ENCODE measurements at regions not wholly inside any gene's neighbourhood (a gene's known extent, or its start where the extent isn't known, plus 50 kb on each side); places are given as distances from the start of the nearest gene placed in this dataset.

GRCh38 chr17:79280866-79281572, 206.4 kb downstream of the ENGASE start:
- no TSS peak for BruUV-seq (replicated peaks)
- WGBS (ENCODE audit: low lambda C conversion rate), result 38% methylated on average over 13 of the region's 13 CpGs
- Histone ChIP-seq H2AFZ (ENCODE audit: low read length) (no peak overlapping the region), H3K4me3 (replicated peaks in 1 of 3; ENCODE audit: insufficient read depth in 1 of 3, low read depth in 2 of 3, low read length in 3 of 3) (no peak overlapping the region), H3K9me3 (ENCODE audit: low read length) (no peaks in the 10 kb centered on the region), H3K9ac (ENCODE audit: insufficient read depth, low read depth, low read length) (no peak overlapping the region), H3K4me1 (ENCODE audit: insufficient read depth, low read length) (peaks cover 10% of the 10 kb centered on the region), H3K27me3 (ENCODE audit: control insufficient read depth in 1 of 2, insufficient read depth in 2 of 2, low read length in 2 of 2) (peaks cover 8 to 79% of the 10 kb centered on the region in 2 experiments), H3K36me3 (replicated peaks in 1 of 2; ENCODE audit: control insufficient read depth in 1 of 2, insufficient read depth in 2 of 2, low read length in 2 of 2) (no peaks in the 10 kb centered on the region), H4K20me1 (ENCODE audit: insufficient read depth, low read length) (peaks cover 5% of the 10 kb centered on the region; the same call in 1 of the 2 replicates), H3K79me2 (ENCODE audit: insufficient read depth, low read length) (no peaks in the 10 kb centered on the region), H3K4me2 (ENCODE audit: low read depth, low read length) (no peak overlapping the region), H3K27ac (ENCODE audit: extremely low read length, insufficient read depth, low read length) (no peak overlapping the region)
- intact Hi-C loops (cut with micrococcal nuclease; ENCODE audit: unreplicated experiment) (no loop called here), in situ Hi-C loops (cut with HindIII; ENCODE audit: extremely low pct_ligation_motif_present, low pct_unique_long_range_greater_than_20kb) (no loop called here)
- no peak for DNase-seq (ENCODE audit: low spot score)
- ChIA-PET CTCF (ENCODE audit: low intra/inter-chr PET ratio, low total read pairs) (no interaction called here), POLR2A (no interaction called here)
- ATAC-seq, result no peak
- TF ChIP-seq KLF12 (CRISPR knock-in tag; IDR thresholded peaks at IDR 0.05; ENCODE audit: borderline replicate concordance) (no peak), MATR3 (CRISPR knock-in tag; IDR thresholded peaks at IDR 0.05) (no peak), ZNF773 (CRISPR knock-in tag; IDR thresholded peaks at IDR 0.05; ENCODE audit: borderline replicate concordance) (no peak), YY1 (IDR thresholded peaks at IDR 0.05; ENCODE audit: insufficient read depth, insufficient replicate concordance, low read depth, low read length) (no peak), ZMYM2 (CRISPR knock-in tag; IDR thresholded peaks at IDR 0.05) (no peak), NBN (conservative IDR thresholded peaks at IDR 0.05) (no peak), KDM3A (CRISPR knock-in tag; IDR thresholded peaks at IDR 0.05; ENCODE audit: low read depth) (no peak), NR1H2 (CRISPR knock-in tag; IDR thresholded peaks at IDR 0.05; ENCODE audit: borderline replicate concordance, low read depth) (no peak), ARHGAP35 (CRISPR knock-in tag; IDR thresholded peaks at IDR 0.05; ENCODE audit: borderline replicate concordance) (no peak), ZNF597 (CRISPR knock-in tag; IDR thresholded peaks at IDR 0.05) (no peak)
- FAIRE-seq, result no peak

All from HepG2 (cell line).